Endothelial cell of umbilical vein (primary cell): ENCODE measurements at regions not wholly inside any gene's neighbourhood (a gene's known extent, or its start where the extent isn't known, plus 50 kb on each side); places are given as distances from the start of the nearest gene placed in this dataset.

Source experiments
- BruUV-seq: library from RNA; stranded (reverse); fragments of 400-500 nt; replicated peaks from 2 replicates; lab custom pipeline; 2021; lab: Mats Ljungman, UMichigan
- CTCF ChIA-PET: fragments of 300-600, 350-600 bp; sonication (Branson Sonifier 250); formaldehyde crosslinking; loops from one replicate; lab custom pipeline; 2021; ENCODE audit warnings: antibody characterized with exemption, inconsistent platforms; lab: Charles Lee
- POLR2A ChIA-PET: fragments of 300-600, 350-600 bp; sonication (Branson Sonifier 250); formaldehyde crosslinking; loops from one replicate; lab custom pipeline; 2021; ENCODE audit warnings: antibody characterized with exemption, inconsistent platforms; lab: Charles Lee
- DNase-seq: peaks from one replicate; pipeline ENCODE4 v3.0.0-alpha.2; 2011; ENCODE audit warnings: low read depth, low spot score
- FAIRE-seq: peaks from 2 replicates; lab custom pipeline; 2011; peaks lifted over from hg19 to GRCh38; lab: Jason Lieb, UNC
- H2AFZ ChIP-seq: 2 replicates; pipeline ENCODE4 v1.6.0; 2012; ENCODE audit warnings: low read depth, low read length, control low read depth, inconsistent platforms
- H3K27ac ChIP-seq: 2 replicates; pipeline ENCODE4 v1.5.1; 2011; ENCODE audit warnings: low read depth, mild to moderate bottlenecking, control low read depth, low read length, moderate library complexity; ENCODE audit not compliant: insufficient read depth
- H3K27me3 ChIP-seq, 2 experiments: 2 replicates each; pipeline versions ENCODE4 v1.6.0 to v1.6.1; 2011; ENCODE audit warnings: low read length in 2 of 2, mixed read lengths in 1 of 2; ENCODE audit not compliant: control insufficient read depth in 2 of 2, insufficient read depth in 2 of 2
- H3K36me3 ChIP-seq, 2 experiments: 2 replicates in 1 of 2; 3 replicates in 1 of 2; pipeline ENCODE4 v1.5.1; 2011; ENCODE audit warnings: low read length in 2 of 2, mild to moderate bottlenecking in 1 of 2, moderate library complexity in 1 of 2; ENCODE audit not compliant: control insufficient read depth in 2 of 2, insufficient read depth in 2 of 2; ENCODE audit errors: extremely low read depth in 1 of 2
- H3K4me1 ChIP-seq: 3 replicates; pipeline ENCODE4 v1.5.1; 2011; ENCODE audit warnings: mild to moderate bottlenecking, low read length; ENCODE audit not compliant: control insufficient read depth, insufficient read depth; ENCODE audit errors: extremely low read depth
- H3K4me2 ChIP-seq: 2 replicates; pipeline ENCODE4 v1.6.1; 2011; ENCODE audit warnings: low read length, control low read depth, mixed read lengths; ENCODE audit not compliant: insufficient read depth
- H3K4me3 ChIP-seq, 3 experiments: fragments of 200-600 bp in 1 of 3; sonication (generic), shearing (Covaris generic) in 1 of 3; replicated peaks in 1 of 3; 2 replicates each; pipeline ENCODE4 v1.5.1; 2011 to 2016; ENCODE audit warnings: control low read depth in 3 of 3, low read length in 3 of 3, mild to moderate bottlenecking in 2 of 3, inconsistent platforms in 1 of 3, low read depth in 1 of 3, moderate library complexity in 1 of 3; ENCODE audit not compliant: insufficient read depth in 1 of 3
- H3K79me2 ChIP-seq: 2 replicates; pipeline ENCODE4 v1.6.0; 2012; ENCODE audit warnings: low read length, inconsistent platforms; ENCODE audit not compliant: control insufficient read depth, insufficient read depth
- H3K9ac ChIP-seq: replicated peaks from 2 replicates; pipeline ENCODE3; 2011; ENCODE audit warnings: low read length, control low read depth; ENCODE audit not compliant: insufficient read depth; ENCODE audit errors: extremely low read depth
- H3K9me1 ChIP-seq: replicated peaks from 3 replicates; pipeline ENCODE4 v1.6.0; 2011; ENCODE audit warnings: mild to moderate bottlenecking, low read length; ENCODE audit not compliant: control insufficient read depth, insufficient read depth; ENCODE audit errors: extremely low read depth
- H3K9me3 ChIP-seq: replicated peaks from 2 replicates; pipeline ENCODE4 v1.5.1; 2012; ENCODE audit warnings: low read length, inconsistent platforms; ENCODE audit not compliant: control insufficient read depth, insufficient read depth
- H4K20me1 ChIP-seq: replicated peaks from 2 replicates; pipeline ENCODE3; 2011; ENCODE audit warnings: mild to moderate bottlenecking, low read length; ENCODE audit not compliant: control insufficient read depth, insufficient read depth; ENCODE audit errors: extremely low read depth
- EZH2 ChIP-seq: IDR thresholded peaks from 2 replicates; pipeline ENCODE4 v1.6.1; 2012; ENCODE audit warnings: borderline replicate concordance, low read depth, mild to moderate bottlenecking, moderate library complexity, low read length, inconsistent platforms; ENCODE audit not compliant: severe bottlenecking
- FOS ChIP-seq: IDR thresholded peaks from 2 replicates; pipeline ENCODE4 v1.6.1; 2011; ENCODE audit warnings: mild to moderate bottlenecking, low read length, moderate library complexity, borderline replicate concordance; ENCODE audit not compliant: insufficient read depth
- GATA2 ChIP-seq: IDR thresholded peaks from 2 replicates; pipeline ENCODE4 v1.7.0; 2011; ENCODE audit warnings: low read depth, mild to moderate bottlenecking, moderate library complexity, mixed read lengths, low read length; ENCODE audit not compliant: insufficient read length, insufficient read depth
- JUN ChIP-seq: IDR thresholded peaks from 2 replicates; pipeline ENCODE4 v1.6.1; 2011; ENCODE audit warnings: borderline replicate concordance, low read depth; ENCODE audit not compliant: insufficient read length, insufficient read depth
- MYC ChIP-seq: IDR thresholded peaks from one replicate; pipeline ENCODE4 v1.6.1; 2011; ENCODE audit warnings: mild to moderate bottlenecking, low read depth, low read length
- POLR2A ChIP-seq: IDR thresholded peaks from 2 replicates; pipeline ENCODE4 v1.6.1; 2012; ENCODE audit warnings: low read depth, mild to moderate bottlenecking, control low read depth, low read length
- POLR2AphosphoS5 ChIP-seq: IDR thresholded peaks from 2 replicates; pipeline ENCODE4 v1.6.1; 2012; ENCODE audit warnings: low read depth, mild to moderate bottlenecking, control low read depth, low read length, moderate library complexity; ENCODE audit not compliant: insufficient read depth
- dilution Hi-C: fragments of 300-500 bp; cut with MboI; formaldehyde crosslinking; loops from one replicate; pipeline ENCODE4 v1.15.0; 2019; ENCODE audit warnings: low sequenced_read_pairs; ENCODE audit not compliant: extremely low pct_ligation_motif_present
- intact Hi-C: fragments of 100-400 bp; cut with micrococcal nuclease; formaldehyde crosslinking; loops from one replicate; pipeline ENCODE4 v1.10.0; 2022
- TF ChIP-seq, protein P1 (sequence below), 2 donors: IDR thresholded peaks; 1 replicate in 1 of 2; 2 replicates in 1 of 2; pipeline ENCODE4 v1.5.1; 2011; ENCODE audit warnings: low read length in 2 of 2, mild to moderate bottlenecking in 2 of 2, moderate library complexity in 2 of 2, control low read depth in 1 of 2, inconsistent platforms in 1 of 2, low read depth in 1 of 2; ENCODE audit not compliant: insufficient read depth in 1 of 2; ENCODE audit errors: extremely low read depth in 1 of 2
- TF ChIP-seq, protein P2 (sequence below): IDR thresholded peaks from 2 replicates; pipeline ENCODE4 v1.6.1; 2011; ENCODE audit not compliant: insufficient read depth, insufficient read length

DNA sequence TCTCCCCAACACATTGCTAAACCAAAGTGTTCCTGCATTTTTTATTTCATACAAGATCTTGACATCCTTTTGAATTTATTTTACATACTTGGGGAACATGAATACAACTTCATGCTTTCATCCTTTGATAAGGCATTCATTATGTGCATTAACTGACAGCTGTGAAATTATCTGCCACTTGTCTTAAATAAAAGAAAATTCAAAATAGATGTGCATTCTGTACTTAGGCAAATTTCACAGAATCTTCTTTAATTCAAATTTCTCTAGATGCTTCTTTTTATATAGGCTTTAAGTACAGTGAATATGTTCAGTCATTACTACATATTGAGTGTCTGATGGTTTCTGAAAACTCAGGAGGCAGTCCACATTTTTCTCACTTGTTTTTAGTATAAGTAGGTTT is 518.1 kb downstream of the EPHA5 start:
- intact Hi-C loops (no loop called here), dilution Hi-C loops (no loop called here)
- no peak overlapping the region for H3K4me2 ChIP-seq
- no peaks in the 10 kb centered on the region for H3K9me3 ChIP-seq
- FAIRE-seq: no peak
- no peaks in the 10 kb centered on the region for H4K20me1 ChIP-seq
- CTCF ChIA-PET: no interaction called here
- H3K4me3 ChIP-seq: no peak overlapping the region
- BruUV-seq: no TSS peak
- no peaks in the 10 kb centered on the region for H3K79me2 ChIP-seq
- POLR2A ChIA-PET: no interaction called here
- DNase-seq: no peak
- no peaks in the 10 kb centered on the region for H3K4me1 ChIP-seq
- no peak overlapping the region for H3K27ac ChIP-seq
- H3K27me3 ChIP-seq: no peaks in the 10 kb centered on the region
- H3K36me3 ChIP-seq: no peaks in the 10 kb centered on the region
- no peak overlapping the region for H2AFZ ChIP-seq
- H3K9me1 ChIP-seq: no peaks in the 10 kb centered on the region
- TF ChIP-seq GATA2 (no peak), JUN (no peak), POLR2AphosphoS5 (no peak), FOS (no peak), EZH2 (no peak), POLR2A (no peak), MYC (no peak)
- TF ChIP-seq, protein P1, sequence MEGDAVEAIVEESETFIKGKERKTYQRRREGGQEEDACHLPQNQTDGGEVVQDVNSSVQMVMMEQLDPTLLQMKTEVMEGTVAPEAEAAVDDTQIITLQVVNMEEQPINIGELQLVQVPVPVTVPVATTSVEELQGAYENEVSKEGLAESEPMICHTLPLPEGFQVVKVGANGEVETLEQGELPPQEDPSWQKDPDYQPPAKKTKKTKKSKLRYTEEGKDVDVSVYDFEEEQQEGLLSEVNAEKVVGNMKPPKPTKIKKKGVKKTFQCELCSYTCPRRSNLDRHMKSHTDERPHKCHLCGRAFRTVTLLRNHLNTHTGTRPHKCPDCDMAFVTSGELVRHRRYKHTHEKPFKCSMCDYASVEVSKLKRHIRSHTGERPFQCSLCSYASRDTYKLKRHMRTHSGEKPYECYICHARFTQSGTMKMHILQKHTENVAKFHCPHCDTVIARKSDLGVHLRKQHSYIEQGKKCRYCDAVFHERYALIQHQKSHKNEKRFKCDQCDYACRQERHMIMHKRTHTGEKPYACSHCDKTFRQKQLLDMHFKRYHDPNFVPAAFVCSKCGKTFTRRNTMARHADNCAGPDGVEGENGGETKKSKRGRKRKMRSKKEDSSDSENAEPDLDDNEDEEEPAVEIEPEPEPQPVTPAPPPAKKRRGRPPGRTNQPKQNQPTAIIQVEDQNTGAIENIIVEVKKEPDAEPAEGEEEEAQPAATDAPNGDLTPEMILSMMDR (IDR thresholded peaks at IDR 0.05; ENCODE audit: extremely low read depth in 1 of 2, insufficient read depth in 1 of 2, low read depth in 1 of 2, low read length in 2 of 2): no peak
- TF ChIP-seq, protein P2, sequence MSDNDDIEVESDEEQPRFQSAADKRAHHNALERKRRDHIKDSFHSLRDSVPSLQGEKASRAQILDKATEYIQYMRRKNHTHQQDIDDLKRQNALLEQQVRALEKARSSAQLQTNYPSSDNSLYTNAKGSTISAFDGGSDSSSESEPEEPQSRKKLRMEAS: no peak
- H3K9ac ChIP-seq: no peak overlapping the region
